HG03025 (cell line): ENCODE measurements at regions not wholly inside any gene's neighbourhood (a gene's known extent, or its start where the extent isn't known, plus 50 kb on each side); places are given as distances from the start of the nearest gene placed in this dataset.

Experiments used
- ATAC-seq: cut with Tn5 transposase; IDR thresholded peaks from one replicate; pipeline ENCODE4 v1.9.1; 2021; ENCODE audit warnings: mild to moderate bottlenecking, moderate library complexity; ENCODE audit not compliant: unreplicated experiment, low FRiP score

DNA sequence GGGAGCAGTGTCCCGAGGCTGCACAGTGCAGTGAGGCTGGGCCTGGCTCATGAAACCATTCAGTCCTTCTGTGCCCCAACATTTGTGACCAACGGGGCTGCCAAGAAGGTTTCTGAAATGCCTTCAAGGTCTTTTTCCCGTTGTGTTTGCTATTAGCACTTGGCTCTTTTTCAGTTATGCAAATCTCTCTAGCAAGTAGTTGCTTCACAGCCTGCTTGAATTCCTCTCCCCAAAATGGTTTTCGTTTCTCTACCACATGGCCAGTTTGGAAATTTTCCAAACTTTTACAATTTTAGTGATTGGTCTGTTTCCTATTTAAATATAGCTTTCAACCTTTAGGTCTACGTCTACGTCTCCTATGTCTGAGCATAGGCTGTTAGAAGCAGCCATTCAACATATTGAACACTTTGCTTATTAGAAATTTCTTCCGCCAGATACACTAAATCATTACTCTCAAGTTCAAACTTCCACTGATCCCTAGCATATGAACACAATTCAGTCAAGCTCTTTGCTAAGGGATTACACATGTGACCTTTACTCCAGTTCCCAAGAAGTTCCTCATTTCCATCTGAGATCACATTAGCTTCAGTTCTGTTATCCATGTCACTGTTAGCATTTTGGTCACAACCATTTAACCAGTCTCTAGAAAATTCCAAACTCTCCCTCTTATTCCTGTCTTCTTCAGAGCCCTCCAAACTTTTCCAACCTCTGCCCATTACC is 901.8 kb downstream of the GLUD2 start:
- ATAC-seq = no peak

- no peak for ATAC-seq
Observed at GRCh38 chrX:121958886-121959285, 911.5 kb downstream of the GLUD2 start.

DNA sequence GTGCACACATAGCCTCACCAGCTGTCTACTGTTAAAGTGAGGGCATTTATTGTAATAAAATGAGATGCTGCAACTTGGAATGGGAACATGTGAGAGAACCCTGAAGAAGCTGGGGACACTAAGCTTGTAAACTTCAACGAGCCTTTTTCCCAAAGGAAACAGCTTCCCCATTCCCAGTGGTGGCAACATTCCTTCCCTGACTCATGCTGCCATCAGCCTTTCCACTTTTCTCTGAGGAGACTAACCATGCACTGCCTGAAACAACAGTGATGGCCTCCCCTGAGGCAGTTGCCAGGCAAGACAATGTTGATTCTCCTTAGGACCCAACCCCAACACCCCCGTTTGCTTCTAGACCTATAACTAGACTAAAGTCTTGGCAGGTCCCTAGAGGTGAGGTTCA is 928.3 kb downstream of the GLUD2 start:
- no peak for ATAC-seq

GRCh38 chrX:121987163-121987562 is 939.8 kb downstream of the GLUD2 start:
- no peak for ATAC-seq

- no peak for ATAC-seq
Observed at GRCh38 chrX:121987835-121988234, 940.4 kb downstream of the GLUD2 start.

GRCh38 chrX:122004127-122004526 is 956.7 kb downstream of the GLUD2 start:
- no peak for ATAC-seq

- no peak for ATAC-seq
Observed at GRCh38 chrX:122026665-122027064, 979.3 kb downstream of the GLUD2 start.

DNA sequence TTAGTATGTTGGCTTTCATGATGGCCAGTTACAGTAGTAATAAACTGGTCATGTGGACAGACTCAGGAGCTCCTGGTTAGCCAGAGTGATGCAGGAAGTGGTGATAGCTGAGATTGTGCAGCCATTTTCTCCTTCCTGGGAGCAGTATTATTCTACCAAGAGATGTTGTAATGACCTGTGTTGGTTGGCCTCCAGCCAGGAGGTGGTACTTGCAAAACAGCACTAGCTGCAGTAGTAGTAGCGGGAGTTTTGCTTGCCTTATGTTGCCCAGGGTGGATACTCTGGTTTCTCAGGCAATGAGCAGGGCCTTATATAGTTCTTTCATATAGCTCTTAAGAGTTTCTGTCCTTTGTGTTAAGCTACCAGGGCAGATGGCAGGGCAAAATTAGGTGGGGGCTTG is 998.8 kb downstream of the GLUD2 start:
- ATAC-seq = no peak

DNA sequence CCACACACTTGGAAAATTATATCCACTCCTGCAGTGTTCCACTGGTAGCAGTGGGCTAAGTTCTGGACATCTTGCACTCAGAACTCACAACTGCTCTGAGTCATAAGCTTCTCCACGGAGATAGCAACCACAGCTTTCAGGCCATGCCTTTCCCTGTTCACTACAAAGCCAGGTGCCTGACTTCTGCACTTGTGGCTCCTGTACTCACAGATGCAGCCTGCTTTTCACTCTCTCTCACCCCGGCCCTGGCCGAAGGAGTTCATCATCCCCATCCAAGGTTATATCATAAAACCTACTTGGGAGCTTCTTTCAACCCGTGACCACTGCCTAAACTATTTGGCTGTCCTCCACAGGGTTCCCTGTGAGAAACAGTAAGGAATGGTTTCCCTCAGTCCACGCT is 999.4 kb downstream of the GLUD2 start:
- ATAC-seq = no peak

GRCh38 chrX:122047261-122047660 is 999.9 kb downstream of the GLUD2 start:
- no peak for ATAC-seq

DNA sequence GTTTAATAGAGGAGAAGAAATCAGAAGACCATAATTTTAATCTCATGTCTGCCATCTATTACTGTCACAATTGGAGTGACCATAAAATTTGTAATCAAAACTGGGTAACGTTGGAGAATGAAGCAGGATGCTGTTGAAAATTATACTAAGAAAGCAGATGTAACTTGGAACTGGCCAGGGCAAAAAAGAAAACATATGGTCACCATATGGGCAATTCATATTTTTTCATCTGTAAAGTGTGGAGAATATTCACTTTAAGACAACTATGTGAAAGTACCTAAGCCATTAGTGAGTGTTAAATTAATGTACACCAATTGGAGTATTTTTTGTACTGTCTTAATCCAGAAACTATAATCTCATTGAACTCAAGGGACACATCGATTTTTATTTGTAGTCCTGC is 1008.0 kb downstream of the GLUD2 start:
- ATAC-seq = no peak

DNA sequence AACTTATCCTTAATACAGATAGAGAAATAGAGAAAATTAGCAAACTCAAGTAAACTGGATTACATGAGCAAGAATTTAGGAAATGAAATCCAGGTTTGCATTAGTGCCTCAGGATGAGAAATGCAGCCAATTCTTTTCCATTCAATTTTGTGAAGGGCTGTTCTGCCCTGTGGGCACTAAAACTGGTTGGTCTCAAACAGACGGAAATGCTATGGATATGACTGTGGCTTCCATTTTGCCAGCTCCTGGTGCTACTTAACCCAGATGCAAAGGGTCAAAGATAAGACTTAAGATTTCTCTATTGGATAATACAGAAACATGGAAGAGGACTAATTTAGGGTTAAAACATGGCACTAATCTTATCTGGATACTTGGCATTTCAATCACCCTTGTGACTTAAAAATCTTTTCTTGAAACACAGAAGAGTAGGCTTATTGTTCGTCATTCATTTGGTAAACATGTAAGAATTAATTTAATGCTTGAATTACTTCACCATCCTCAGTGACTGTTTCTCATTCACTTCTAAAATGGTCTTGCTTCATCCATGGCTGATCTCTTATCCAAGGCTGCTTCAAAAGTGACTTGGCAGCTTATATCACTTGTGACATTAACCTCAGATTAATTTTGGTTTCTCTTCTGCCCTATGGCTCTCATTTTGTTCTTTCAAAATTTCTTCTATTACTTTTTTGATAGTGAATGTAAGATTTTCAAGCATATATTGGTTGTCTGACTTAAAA is 1008.7 kb downstream of the GLUD2 start:
- ATAC-seq = no peak

DNA sequence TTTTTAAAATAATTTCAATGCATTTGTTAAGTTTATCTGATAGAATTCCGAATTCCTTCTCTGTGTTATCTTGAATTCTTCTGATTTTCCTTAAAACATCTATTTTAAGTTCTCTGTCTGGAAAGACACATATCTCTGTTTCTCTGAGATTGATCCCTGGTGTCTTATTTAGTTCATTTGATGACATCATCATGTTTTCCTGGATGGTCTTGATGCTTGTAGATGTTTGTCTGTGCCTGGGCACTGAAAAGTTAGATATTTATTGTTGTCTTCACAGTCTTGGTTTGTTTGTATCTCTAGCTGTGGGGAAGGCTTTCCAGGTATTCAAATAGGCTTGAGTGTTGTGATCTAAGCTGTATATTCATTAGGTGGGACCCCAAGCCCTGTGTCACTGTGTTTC is 1028.8 kb downstream of the GLUD2 start:
- ATAC-seq = no peak

GRCh38 chrX:122078079-122078478 is 1030.7 kb downstream of the GLUD2 start:
- ATAC-seq = no peak

- ATAC-seq = no peak
Observed at GRCh38 chrX:122087341-122087740, 1039.9 kb downstream of the GLUD2 start.

GRCh38 chrX:122091571-122091970 is 1044.2 kb downstream of the GLUD2 start:
- ATAC-seq = no peak

- no peak for ATAC-seq
Observed at GRCh38 chrX:122092360-122092759, 1045.0 kb downstream of the GLUD2 start.

DNA sequence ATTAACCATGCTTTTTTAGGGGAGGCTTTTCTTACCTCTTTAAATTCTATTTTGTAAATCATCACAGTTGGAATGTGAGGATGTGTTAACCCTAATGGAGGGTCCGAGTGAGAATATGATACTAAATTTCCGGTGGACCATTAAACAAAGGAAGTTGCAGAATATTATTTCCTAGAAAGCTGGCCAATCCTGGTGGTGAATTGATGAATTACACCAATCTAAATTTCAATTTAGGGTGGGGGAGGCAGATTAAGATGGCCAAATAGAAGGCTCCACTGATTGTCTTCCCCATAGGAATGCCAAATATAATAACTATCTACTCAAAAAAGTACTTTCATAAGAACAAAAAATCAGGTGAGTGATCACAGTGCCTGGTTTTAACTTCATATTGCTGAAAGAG is 1045.6 kb downstream of the GLUD2 start:
- ATAC-seq = no peak

DNA sequence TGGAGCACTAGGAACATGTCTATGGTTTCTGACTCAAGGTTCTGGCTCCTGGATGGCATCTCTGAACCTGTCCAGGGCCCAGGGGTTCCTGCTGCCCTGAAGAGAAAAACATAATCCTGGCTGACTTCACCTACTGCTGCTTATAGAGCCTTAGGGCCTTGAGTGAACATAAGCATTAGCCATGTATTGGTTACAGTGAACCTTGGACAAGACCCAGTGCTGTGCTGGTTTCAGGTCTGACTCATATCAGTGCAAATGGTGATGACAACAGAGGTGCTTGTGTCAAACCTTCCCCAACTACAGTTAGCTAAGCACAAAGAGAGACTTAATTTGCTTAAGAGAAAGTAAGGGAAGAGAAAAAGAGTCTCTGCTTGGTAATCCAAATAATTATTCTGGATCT is 1047.2 kb downstream of the GLUD2 start:
- ATAC-seq = no peak

GRCh38 chrX:122113376-122113775 is 1066.0 kb downstream of the GLUD2 start:
- no peak for ATAC-seq

- ATAC-seq = no peak
Observed at GRCh38 chrX:122113896-122114295, 1066.5 kb downstream of the GLUD2 start.

DNA sequence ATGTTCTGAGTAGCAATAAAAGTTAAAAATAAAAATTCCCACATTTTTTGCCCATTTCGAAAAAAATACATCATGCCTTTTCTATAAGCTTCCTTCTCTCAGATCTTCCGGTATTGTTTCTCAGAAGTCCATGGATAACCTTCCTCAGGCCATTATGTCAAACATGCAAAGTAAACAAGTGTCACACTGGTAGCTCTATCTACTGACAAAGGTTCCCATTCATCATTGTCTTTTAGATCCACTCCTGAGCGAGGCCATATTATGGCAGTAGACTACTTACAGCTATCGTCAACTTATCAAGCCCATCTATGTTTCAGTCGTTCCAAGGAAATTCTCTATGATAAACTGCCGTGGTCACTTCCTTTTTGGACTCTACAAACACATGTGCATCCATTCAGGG is 1068.2 kb downstream of the GLUD2 start:
- no peak for ATAC-seq
